CD4-positive, alpha-beta T cell treated with Interleukin-21 for 1 hour (primary cell): ENCODE measurements at regions not wholly inside any gene's neighbourhood (a gene's known extent, or its start where the extent isn't known, plus 50 kb on each side); places are given as distances from the start of the nearest gene placed in this dataset.

Source experiments
- DNase-seq: peaks from one replicate; pipeline ENCODE4 v3.0.0-alpha.2; 2020

DNA sequence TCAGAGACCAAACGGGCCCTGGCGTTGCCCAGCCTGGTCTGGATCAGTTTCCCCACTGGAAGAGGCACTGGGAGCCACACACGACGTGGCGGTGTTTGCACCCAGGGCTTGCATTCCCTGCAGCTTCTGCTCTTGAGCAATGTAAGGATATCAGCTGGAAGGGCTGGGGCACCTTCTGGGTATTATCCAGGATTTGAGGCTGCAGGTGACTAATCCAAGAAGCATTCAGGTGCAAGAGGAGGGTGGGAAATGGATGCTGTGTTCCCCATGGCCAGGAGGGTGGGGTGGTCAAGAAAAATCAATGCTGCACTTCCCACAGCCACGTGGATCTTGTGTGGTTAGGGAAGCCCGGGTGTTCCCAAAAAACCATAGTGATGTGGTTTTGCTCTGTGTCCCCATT lies 430.9 kb downstream of the IRX2 start:
- DNase-seq, result no peak

DNA sequence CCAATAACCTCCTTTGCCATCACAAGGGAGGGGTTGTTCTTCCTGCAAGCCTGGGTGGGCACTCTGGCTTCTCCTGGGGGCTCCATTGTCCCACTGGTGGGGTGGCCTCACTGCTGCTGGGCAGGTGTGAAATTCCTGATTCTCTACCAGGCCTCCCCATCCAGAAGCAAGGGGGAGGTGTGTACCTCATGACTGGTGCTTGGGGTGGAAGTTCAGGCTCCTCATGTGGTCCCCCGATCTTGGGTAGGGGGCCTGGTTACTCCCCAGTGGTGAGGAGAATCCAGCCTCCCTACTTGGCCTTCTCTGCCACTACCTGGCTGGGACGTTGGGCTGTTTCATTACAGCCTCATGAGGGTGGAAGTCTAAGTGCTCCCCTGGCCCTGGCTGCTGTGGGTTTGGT lies 433.9 kb downstream of the IRX2 start:
- DNase-seq, result no peak

- no peak for DNase-seq
Measured at GRCh38 chr5:2311851-2312250, 429.1 kb upstream of the IRX4 start.

DNA sequence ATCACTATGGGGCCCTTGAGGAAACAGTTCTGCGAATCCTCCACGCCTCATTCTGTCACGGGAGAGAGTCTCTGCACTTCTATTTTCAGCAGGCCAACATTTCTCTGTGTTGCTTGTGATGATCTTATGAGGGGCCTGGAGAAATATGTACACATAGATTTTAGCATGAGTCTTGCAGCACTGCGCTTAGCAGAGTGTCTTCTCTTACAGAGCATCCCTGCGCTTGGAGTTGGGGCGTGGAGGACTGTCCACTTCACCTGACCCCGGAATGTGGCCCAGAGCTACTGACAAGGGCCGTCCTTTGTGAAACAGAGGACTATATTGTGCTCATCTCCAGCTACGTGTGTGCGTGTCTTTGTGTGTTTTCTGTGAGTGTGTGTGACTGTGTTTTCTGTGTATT lies 428.2 kb upstream of the IRX4 start:
- DNase-seq, result no peak

- no peak for DNase-seq
Measured at GRCh38 chr5:2307631-2308030, 424.9 kb upstream of the IRX4 start.

GRCh38 chr5:2306711-2307110 lies 424.0 kb upstream of the IRX4 start:
- no peak for DNase-seq

DNA sequence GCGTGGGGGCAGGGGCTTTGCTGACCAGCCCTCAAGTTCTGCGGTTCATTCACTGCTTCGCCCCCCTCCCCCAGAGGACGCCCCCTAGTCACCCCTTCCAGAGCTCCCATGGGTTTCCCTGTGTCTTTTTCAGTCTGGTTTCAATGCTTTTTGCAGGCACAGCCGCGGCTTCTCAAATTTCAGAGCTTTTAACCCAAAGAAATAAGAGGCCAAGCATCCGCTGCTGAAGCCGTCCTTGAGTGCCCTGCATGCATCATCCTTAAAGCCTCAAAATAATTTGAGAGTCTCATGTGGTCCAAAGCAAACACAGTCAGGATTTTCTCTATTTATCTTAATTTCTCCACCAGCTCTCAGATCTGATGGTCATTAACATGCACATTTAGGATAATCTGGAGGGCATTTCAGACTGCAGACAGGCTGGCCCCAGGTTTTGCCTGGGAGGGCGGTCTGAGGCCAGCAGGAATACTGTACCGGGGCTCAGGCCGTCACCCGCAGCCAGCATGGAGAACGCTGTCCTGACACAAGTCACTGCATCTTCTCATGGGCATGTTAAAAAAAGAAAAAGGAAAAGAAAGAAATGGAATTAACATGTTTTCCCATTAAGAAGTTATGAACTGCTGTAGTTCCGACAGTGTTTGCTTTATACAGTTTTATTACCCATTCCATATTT lies 420.8 kb upstream of the IRX4 start:
- no peak for DNase-seq

- DNase-seq, result no peak
Measured at GRCh38 chr5:2302169-2302568, 419.4 kb upstream of the IRX4 start.

DNA sequence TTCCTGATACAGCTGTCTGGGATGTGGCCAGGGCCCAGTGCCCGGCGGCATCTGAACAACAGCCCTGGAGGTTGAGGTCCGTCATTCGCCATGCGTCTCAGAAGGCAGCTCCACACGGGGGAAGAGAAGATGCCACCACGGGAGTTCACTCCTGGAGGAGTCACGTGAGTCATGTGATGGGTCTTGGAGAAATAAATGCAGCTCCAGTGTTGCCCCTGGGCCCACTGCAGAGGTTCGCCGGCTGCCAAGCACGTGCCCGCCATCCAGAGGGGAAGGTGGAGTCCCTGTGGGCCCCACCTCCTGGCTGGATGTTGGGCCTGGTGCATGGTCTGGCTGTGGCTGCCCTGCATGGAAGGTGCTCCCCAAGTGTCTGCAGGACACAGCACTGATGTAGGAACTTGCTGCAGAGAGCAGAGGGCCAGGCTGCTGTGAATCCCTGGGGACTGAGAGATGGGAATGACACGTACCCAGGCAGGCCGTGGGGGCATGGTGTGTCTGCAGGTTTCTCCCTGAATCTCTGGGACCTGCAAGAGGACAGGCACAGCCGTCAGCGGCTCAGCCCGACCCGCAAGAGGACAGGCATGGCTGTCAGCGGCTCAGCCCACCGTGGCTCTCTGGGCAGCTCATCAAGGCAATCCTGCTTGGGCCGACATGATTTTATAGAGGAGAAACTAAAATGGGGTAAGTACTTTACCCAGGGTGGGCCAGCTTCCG lies 418.3 kb upstream of the IRX4 start:
- DNase-seq, result no peak

DNA sequence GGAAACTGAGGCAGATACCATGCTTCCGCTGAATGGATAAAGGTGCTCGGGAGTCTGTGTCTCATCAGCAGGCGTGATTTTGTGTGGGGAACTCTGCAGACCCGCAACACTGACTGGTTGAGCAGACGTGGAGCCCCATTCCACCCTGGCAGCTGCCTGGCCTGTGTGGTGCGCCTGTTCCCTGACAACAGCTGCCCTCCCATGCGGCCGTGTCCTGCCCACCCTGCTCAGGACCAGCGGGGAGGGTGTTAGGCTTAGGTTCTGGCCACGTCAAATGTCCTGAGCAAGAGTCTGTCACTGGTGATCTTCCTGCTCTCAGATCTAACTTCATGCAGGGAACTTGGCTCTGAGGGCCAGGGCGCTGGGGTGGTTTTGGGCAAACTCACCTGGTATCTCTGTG lies 417.7 kb upstream of the IRX4 start:
- no peak for DNase-seq

DNA sequence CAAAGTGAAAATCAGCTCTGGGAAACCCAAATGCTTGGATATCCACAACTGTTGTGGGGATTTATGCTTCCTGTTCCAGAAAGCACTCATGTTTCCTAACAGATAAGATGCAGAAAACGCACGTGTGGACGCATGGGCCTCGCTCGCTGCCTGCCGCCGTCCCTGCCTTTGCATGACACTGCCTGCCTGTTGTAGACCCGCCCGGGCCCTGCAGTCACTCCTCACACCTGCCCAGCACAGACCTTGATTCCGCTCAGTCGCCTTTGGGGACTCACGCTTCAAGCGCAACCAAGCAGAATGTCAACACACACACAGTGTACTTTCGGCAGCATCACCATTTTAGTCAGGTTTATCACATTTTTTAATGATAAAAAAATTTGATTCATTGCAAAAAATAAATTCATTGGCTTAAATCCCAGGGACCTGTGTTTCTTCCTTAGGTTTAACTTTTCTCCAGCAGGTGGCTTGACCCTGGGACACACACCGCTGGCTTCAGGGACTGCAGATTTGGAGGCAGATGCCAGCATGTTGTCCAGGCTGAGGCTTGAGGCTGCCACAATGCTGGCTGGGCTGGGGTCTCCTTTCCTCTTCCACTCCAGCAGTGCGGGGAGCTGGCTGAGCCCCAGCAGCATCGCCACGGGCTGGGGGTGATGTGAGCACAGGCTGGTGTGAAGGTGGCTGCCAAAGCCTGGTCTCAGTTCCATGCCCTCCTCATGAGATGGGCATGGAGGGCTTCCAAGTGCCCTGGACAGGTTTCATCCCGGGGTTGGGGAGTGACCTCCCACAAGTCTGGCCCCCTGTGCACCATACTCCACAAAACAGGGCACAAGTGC lies 416.9 kb upstream of the IRX4 start:
- no peak for DNase-seq

DNA sequence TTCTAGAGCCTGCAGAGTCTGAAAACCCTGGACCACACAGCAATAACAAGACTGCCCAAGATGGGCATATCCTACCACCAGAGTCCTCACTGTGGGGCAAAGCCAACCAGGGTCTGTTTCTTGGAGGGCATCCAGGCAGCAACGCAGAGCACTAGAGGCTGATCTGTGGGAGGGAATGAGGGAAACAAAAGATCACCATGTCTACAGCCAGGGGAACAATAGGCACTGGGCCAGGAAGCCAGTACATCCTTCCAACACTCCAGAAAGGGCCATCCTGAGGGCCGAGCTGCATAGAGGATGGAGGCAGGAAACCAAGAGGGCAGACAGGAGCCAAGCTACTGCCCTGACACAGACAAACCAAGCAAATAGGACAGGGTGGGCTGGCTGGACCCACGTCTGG lies 416.1 kb upstream of the IRX4 start:
- DNase-seq, result no peak

- DNase-seq, result no peak
Measured at GRCh38 chr5:2297991-2298390, 415.3 kb upstream of the IRX4 start.

- no peak for DNase-seq
Measured at GRCh38 chr5:2295476-2295875, 412.8 kb upstream of the IRX4 start.

- no peak for DNase-seq
Measured at GRCh38 chr5:2293906-2294305, 411.2 kb upstream of the IRX4 start.

- no peak for DNase-seq
Measured at GRCh38 chr5:2291146-2291840, 408.6 kb upstream of the IRX4 start.

DNA sequence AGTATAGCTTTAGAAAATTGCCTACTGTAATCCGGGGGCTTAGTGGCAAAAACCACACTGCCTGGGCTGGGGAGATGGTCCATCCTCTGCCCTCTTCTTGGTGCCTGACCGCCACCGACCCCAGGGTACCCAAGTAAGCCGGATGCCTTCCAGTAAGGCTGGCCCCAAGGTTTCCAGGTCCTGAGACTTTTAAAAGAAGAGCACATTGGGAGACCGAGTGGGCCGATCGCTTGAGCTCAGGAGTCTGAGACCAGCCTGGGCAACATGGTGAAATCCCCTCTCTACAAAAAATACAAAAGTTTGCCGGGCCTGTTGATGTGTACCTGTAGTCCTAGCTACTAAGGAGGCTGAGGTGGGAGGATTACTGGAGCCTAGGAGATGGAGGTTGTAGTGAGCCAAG lies 406.7 kb upstream of the IRX4 start:
- DNase-seq, result no peak

- DNase-seq, result no peak
Measured at GRCh38 chr5:2288968-2289367, 406.2 kb upstream of the IRX4 start.

- no peak for DNase-seq
Measured at GRCh38 chr5:2288466-2288865, 405.7 kb upstream of the IRX4 start.

DNA sequence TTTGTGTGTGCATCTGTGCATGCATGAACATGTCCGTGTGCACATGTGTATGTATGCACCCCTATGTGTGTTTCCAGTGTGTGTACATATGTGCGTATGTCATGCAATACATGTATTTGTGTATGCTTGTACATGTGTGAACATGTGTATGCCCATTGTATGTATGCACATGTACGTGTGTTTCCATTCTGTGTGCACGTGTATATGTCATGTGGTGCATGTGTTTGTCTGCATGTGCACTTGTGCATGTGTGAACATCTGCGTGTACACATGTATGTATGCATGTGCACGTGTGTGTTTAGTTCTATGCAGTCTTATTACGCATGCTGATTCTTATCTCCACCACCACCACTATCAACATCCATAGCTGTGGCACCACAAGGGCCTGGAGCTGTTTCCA lies 403.5 kb upstream of the IRX4 start:
- DNase-seq, result no peak

- no peak for DNase-seq
Measured at GRCh38 chr5:2284678-2285077, 402.0 kb upstream of the IRX4 start.

GRCh38 chr5:2283481-2284045 lies 400.8 kb upstream of the IRX4 start:
- no peak for DNase-seq

- DNase-seq, result no peak
Measured at GRCh38 chr5:2282893-2283292, 400.2 kb upstream of the IRX4 start.
